Upper lobe of right lung (tissue), 1 donor: ENCODE measurements at regions not wholly inside any gene's neighbourhood (a gene's known extent, or its start where the extent isn't known, plus 50 kb on each side); places are given as distances from the start of the nearest gene placed in this dataset.
A peak's percentile ranks its signal among the peaks of the same experiment; 100 is the strongest.

Experiments used
- ATAC-seq: fragments of 200-7000 bp; cut with Tn5 transposase; one replicate; pipeline ENCODE4 v1.9.1; 2020; ENCODE audit warnings: mild to moderate bottlenecking, moderate library complexity
- DNase-seq: peaks from one replicate; pipeline ENCODE4 v3.0.0-alpha.2; 2020
- H3K27ac ChIP-seq: fragments of 200-600 bp; one replicate; pipeline ENCODE4 v1.8.0; 2022
- H3K27me3 ChIP-seq: fragments of 200-600 bp; one replicate; pipeline ENCODE4 v1.8.0; 2022; ENCODE audit warnings: mild to moderate bottlenecking
- H3K36me3 ChIP-seq: fragments of 200-600 bp; one replicate; pipeline ENCODE4 v1.8.0; 2022
- H3K4me1 ChIP-seq: fragments of 200-600 bp; one replicate; pipeline ENCODE4 v1.8.0; 2022
- H3K4me3 ChIP-seq: fragments of 200-600 bp; one replicate; pipeline ENCODE4 v1.8.0; 2022; ENCODE audit warnings: mild to moderate bottlenecking
- H3K9me3 ChIP-seq: fragments of 200-600 bp; one replicate; pipeline ENCODE4 v1.8.0; 2022
- CTCF ChIP-seq: fragments of 200-600 bp; IDR thresholded peaks from one replicate; pipeline ENCODE4 v1.8.0; 2022; ENCODE audit warnings: antibody characterized with exemption
- intact Hi-C: fragments of 100-400 bp; cut with DNase I; formaldehyde crosslinking; loops from one replicate; pipeline ENCODE4 v1.11.0; 2022
- donor health status: DM: no; HTN: yes; CAD: no; lungs with severe emphysema.

DNA sequence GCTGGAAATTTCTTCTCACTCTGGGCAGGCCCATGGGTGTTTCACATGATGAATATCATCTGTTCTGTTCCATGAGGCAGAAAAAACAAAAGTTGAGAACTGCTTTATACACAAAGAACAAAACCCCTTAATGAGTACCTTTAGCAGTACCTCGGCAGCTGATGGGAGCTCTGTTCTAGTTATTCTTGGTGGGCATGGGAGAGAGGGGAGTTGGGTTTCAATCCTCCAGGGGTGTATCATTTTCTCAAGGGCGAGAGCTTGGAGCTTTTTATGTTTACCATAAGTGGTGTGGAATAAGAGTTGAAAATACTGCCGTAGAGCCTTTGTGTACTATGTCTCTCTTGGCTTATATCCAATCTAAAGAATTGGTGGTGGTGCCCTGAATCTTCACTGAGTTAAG, 103.3 kb upstream of the ZNF608 start:
- no peaks in the 10 kb centered on the region for H3K9me3 ChIP-seq
- no peaks in the 10 kb centered on the region for H3K36me3 ChIP-seq
- intact Hi-C loops: no loop called here
- H3K4me1 ChIP-seq: peaks cover 3% of the 10 kb centered on the region
- H3K4me3 ChIP-seq: no peak overlapping the region
- no peak overlapping the region for H3K27ac ChIP-seq
- no peak for TF ChIP-seq CTCF
- ATAC-seq (no peak), DNase-seq (no peak)
- no peaks in the 10 kb centered on the region for H3K27me3 ChIP-seq

- no peaks in the 10 kb centered on the region for H3K27me3 ChIP-seq
- no peak for ATAC-seq
Observed at GRCh38 chr5:124856726-124857125, 110.3 kb upstream of the ZNF608 start.

GRCh38 chr5:124858612-124859011, 112.2 kb upstream of the ZNF608 start:
- intact Hi-C loops: no loop called here
- Histone ChIP-seq H3K36me3 (no peaks in the 10 kb centered on the region), H3K27ac (no peak overlapping the region), H3K4me1 (no peaks in the 10 kb centered on the region), H3K4me3 (no peak overlapping the region), H3K9me3 (no peaks in the 10 kb centered on the region), H3K27me3 (no peaks in the 10 kb centered on the region)
- no peak for TF ChIP-seq CTCF
- ATAC-seq (peak; percentile 75), DNase-seq (no peak)

More at GRCh38 chr5:124856726-124857125, 110.3 kb upstream of the ZNF608 start:
- no peaks in the 10 kb centered on the region for H3K36me3 ChIP-seq
- no peaks in the 10 kb centered on the region for H3K9me3 ChIP-seq
- intact Hi-C loops: no loop called here
- no peak overlapping the region for H3K4me3 ChIP-seq
- no peak for TF ChIP-seq CTCF
- no peaks in the 10 kb centered on the region for H3K4me1 ChIP-seq
- no peak overlapping the region for H3K27ac ChIP-seq
- no peak for DNase-seq

GRCh38 chr5:124859027-124859426, 112.6 kb upstream of the ZNF608 start:
- no peak overlapping the region for H3K4me3 ChIP-seq
- ATAC-seq: peak; percentile 66
- no peaks in the 10 kb centered on the region for H3K36me3 ChIP-seq
- intact Hi-C loops: no loop called here
- H3K9me3 ChIP-seq: no peaks in the 10 kb centered on the region
- no peak for TF ChIP-seq CTCF
- no peaks in the 10 kb centered on the region for H3K4me1 ChIP-seq
- H3K27me3 ChIP-seq: no peaks in the 10 kb centered on the region
- H3K27ac ChIP-seq: no peak overlapping the region
- DNase-seq: no peak

GRCh38 chr5:124859556-124860290, 113.3 kb upstream of the ZNF608 start:
- H3K36me3 ChIP-seq: no peaks in the 10 kb centered on the region
- no peak for DNase-seq
- intact Hi-C loops: no loop called here
- no peak overlapping the region for H3K4me3 ChIP-seq
- no peak for TF ChIP-seq CTCF
- H3K27ac ChIP-seq: no peak overlapping the region
- H3K4me1 ChIP-seq: no peaks in the 10 kb centered on the region
- no peaks in the 10 kb centered on the region for H3K27me3 ChIP-seq
- no peak for ATAC-seq
- H3K9me3 ChIP-seq: no peaks in the 10 kb centered on the region

DNA sequence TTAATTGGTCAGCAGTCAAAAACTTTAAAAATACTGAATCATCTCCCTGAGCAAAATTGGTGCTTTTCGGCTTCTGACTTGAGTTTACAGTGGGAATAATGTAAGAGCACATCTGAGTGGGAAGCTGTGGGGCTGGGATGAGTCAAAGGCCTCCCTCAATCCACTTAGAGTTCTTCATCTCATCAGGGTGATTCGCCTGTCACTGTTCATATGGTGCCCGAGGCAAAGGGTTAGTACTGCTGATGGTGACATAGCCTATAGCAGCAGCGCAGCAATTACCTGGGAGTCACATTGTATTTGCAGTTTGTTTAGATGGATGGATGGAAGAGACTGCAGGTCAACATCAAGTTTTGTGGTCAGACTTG, 113.8 kb upstream of the ZNF608 start:
- intact Hi-C loops: no loop called here
- DNase-seq: no peak
- no peaks in the 10 kb centered on the region for H3K9me3 ChIP-seq
- H3K4me3 ChIP-seq: no peak overlapping the region
- H3K27ac ChIP-seq: no peak overlapping the region
- no peaks in the 10 kb centered on the region for H3K36me3 ChIP-seq
- no peaks in the 10 kb centered on the region for H3K4me1 ChIP-seq
- no peak for TF ChIP-seq CTCF
- no peaks in the 10 kb centered on the region for H3K27me3 ChIP-seq
- no peak for ATAC-seq
